HG03025 (cell line): ENCODE measurements at regions not wholly inside any gene's neighbourhood (a gene's known extent, or its start where the extent isn't known, plus 50 kb on each side); places are given as distances from the start of the nearest gene placed in this dataset.

Source experiments
- ATAC-seq: cut with Tn5 transposase; IDR thresholded peaks from one replicate; pipeline ENCODE4 v1.9.1; 2021; ENCODE audit warnings: mild to moderate bottlenecking, moderate library complexity; ENCODE audit not compliant: unreplicated experiment, low FRiP score

DNA sequence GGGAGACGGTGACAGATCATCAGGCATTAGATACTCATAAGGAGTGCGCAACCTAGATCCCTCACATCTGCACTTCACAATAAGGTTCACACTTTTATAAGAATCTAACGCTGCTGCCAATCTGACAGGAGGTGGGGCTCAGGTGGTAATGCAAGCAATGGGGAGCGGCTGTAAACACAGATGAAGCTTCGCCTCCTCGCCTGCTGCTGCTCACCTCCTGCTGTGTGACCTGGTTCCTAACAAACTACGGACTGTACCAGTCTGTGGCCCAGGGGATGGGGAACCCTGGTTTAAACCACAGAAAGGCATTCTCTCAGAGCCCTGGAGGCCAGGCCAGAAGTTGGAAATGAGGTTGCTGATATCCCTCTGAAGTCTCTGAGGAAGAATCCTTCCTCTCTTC lies 323.6 kb downstream of the DRD1 start:
- no peak for ATAC-seq

GRCh38 chr5:175118700-175119309 lies 325.2 kb downstream of the DRD1 start:
- ATAC-seq = no peak

GRCh38 chr5:175116466-175117048 lies 327.4 kb downstream of the DRD1 start:
- ATAC-seq = no peak

- ATAC-seq = no peak
Observed at GRCh38 chr5:175115831-175116230, 328.2 kb downstream of the DRD1 start.

GRCh38 chr5:175113947-175114346 lies 330.0 kb downstream of the DRD1 start:
- no peak for ATAC-seq

- no peak for ATAC-seq
Observed at GRCh38 chr5:175109058-175109755, 334.8 kb downstream of the DRD1 start.

DNA sequence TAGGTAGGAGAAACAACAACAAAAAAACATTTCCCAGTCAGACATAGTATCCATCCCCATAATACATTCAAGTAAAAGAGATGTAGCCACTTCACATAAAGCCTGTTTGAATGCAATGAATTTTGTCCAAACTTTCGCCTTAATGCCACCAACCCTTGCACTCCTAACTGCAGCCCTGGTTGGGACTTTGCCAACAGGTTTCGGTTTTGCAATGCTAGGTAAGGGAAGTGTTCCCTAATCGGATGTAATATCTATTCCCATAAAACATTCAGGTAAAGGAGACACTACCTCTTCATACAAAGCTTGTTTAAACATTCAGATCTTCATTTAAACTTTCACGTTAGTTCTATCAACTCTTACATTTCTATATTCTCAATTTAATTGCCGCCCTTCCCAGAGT lies 336.1 kb downstream of the DRD1 start:
- ATAC-seq = no peak

DNA sequence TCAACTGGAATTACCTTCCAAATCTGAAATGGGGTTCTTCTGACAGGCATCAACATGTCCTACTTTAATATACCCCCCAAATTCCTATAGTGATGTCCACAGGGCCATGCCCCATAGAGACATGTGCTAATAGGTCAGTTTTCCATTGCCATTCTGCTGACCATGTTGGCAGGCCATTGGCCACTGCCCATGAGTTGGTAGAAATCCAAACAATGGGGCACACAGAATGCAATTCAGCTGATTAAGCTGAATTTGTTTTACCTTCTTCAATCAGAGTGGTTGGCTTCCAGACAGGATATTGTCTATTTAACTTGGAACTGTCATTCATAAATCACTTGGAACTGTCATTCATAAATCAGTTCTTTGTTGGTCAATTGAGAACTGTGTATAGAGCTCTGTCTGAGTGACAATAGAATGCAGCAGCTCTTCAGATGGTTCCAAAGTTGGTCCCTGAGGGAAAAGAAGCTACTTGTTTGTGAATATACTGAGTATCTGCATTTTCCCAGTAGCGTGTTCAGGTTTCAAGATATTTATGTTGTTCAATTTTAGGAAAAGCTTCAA lies 336.9 kb downstream of the DRD1 start:
- ATAC-seq = no peak

DNA sequence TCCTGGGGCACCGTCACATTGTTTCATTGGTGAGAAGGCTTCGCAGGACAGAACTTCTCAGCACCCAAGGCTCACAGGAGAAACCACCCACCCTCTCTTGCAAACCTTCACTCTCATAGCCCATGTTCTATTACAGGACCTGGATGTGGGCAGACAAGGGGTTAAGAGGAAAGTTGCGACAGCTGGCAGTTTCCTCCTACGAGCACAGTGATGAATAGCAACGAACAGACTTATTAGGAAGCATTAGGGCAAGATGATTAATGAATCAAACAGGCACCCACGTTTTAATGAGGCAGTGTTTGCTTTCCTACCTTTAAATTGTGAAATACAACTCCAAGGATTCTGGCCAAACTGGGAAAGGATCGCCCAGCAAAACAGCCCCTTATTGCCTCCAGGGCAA lies 339.3 kb downstream of the DRD1 start:
- ATAC-seq = no peak

DNA sequence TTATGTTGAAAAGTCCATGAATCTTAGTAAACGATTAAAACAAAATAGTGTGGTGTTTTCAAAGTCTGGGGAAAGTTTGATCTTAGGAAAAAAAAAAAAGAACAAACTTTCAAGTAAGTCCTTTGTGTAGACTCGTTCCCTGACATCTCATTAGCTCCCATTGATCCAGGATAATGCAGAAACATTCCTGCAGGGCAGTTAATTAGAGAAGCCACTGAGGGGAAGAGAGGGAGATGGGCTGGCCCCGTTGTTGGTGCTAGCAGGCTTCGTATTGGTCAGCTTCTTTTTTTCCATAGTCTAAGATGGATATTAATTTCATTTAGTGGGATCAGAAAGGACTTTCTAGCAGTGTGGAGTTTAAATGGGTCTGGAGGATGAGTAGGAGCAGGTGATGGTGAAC lies 340.2 kb downstream of the DRD1 start:
- no peak for ATAC-seq

- no peak for ATAC-seq
Observed at GRCh38 chr5:175102717-175103116, 341.3 kb downstream of the DRD1 start.

DNA sequence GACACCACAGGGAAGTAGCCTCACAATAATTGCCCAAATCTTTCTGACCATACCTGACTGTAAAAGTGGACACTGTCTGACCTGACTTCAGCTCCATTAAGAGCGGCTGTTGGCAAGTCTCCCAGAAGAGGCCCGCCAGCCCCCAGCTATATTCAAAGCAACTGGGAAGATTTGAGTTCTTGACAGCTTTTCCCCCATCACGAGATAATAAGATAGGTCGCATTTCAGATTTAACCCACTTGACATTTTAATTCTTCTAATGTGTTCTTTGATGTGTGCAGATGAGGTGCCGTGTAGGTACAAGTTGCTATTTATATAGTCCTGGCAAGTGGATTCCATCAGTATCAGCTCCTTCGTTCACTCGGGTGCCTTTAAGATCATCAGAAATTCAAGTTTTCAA lies 345.7 kb downstream of the DRD1 start:
- no peak for ATAC-seq

- ATAC-seq = no peak
Observed at GRCh38 chr5:175096469-175097165, 347.4 kb downstream of the DRD1 start.

- ATAC-seq = no peak
Observed at GRCh38 chr5:175094461-175094860, 349.5 kb downstream of the DRD1 start.

DNA sequence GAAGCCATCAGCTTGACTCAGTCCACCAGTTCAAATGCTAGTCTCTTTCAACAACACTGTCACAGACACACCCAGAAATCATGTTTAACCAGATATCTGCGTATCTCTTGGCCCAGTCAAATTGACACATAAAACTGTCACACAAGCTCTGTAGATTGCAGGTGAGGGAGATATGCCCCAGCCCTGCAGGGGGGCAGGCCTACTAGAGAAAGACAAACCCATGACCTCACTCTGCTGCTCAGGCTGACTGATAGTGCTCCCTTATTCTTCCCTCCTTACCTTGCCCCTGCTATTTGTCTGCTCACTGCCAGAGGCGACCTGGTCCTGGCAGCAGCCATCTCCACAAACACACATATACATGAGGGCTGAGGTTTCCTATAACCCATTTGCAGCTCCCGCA lies 351.3 kb downstream of the DRD1 start:
- ATAC-seq = no peak

- no peak for ATAC-seq
Observed at GRCh38 chr5:175088963-175089362, 355.0 kb downstream of the DRD1 start.

GRCh38 chr5:175082866-175083590 lies 358.6 kb downstream of the MSX2 start:
- no peak for ATAC-seq

- no peak for ATAC-seq
Observed at GRCh38 chr5:175082346-175082745, 358.0 kb downstream of the MSX2 start.

DNA sequence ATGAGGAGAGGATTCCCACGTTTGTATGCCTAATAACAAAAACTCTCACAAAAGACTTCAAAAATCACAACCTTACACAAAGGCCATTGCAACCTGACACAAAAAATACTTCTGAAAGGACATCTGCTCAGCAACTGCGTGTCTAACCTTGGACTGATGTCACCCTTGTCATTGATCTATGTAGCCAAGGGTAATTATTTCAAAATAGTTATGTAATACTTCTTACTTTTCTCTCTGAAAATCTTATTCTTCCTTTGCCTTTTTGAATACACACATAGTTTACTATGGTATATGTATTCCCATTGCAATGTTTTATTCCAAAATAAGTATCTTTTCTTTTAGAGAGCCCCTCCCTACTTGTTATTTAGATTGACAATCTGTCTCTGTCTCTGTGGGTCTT lies 355.3 kb downstream of the MSX2 start:
- ATAC-seq = no peak

- ATAC-seq = no peak
Observed at GRCh38 chr5:175070283-175070682, 345.9 kb downstream of the MSX2 start.

DNA sequence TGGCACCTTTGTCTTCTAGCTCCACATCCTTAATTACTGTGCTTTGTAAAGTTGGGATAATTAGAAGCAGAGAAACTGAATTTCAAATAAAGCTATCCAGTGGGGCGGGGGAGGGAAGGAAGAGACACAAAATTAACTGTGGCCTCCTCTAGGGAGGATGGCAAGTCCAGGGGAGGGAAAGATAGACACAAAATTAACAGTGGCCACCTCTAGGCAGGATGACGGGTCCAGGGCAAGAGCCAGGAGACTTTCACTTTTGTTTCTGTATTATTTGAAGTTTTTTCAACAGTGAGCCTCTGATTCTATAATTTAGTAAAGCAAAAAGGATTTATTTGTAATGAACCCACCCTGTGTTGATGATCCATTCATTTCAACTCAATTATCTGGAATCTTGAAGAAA lies 335.9 kb downstream of the MSX2 start:
- no peak for ATAC-seq
